GM18511 (cell line): ENCODE measurements at regions not wholly inside any gene's neighbourhood (a gene's known extent, or its start where the extent isn't known, plus 50 kb on each side); places are given as distances from the start of the nearest gene placed in this dataset.

ENCODE experiments used
- ATAC-seq: cut with Tn5 transposase; IDR thresholded peaks from one replicate; pipeline ENCODE4 v1.9.1; 2021; ENCODE audit warnings: mild to moderate bottlenecking, moderate library complexity; ENCODE audit not compliant: unreplicated experiment

GRCh38 chr14:99065551-99065950 lies 206.4 kb downstream of the BCL11B start:
- no peak for ATAC-seq

DNA sequence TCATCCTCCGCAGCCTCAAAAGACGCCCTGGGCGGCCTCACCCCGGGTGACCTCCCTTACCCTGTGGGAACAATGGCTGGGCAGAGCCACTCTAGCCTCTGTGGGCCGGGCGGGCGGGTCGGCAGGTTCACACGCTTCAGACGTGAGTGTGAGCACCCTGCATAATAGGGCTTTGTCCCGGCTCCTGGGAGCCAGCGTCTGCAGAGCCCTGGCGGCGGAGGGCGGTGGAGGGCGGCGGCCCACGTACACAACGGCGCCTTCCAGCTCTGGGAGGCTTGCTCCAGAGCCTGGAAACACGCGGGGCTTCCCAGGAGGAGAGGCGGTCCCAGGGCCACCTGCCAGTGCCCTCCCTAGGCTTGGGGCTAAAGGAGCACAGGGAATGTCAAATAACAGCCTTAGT lies 205.6 kb downstream of the BCL11B start:
- no peak for ATAC-seq

GRCh38 chr14:99067141-99067920 lies 204.7 kb downstream of the BCL11B start:
- no peak for ATAC-seq

DNA sequence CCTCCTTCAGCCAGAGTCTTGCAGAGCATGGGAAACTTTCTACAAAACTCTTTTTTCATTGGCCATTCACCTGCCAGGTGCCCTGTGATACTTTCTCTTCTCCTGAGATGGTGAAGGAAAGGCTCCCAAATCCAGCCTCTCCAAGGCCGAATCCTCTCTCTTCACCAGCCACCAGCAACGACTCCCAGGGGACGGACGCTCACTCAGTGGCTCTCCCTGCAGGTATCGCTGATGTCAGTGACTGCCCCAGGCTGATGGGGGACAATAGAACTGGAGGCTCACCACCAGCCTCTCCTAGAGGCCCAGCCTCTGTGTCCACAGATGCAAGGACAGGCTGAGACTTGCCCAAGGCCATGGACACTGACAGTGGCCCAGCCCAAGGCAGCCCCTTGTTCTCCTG lies 204.1 kb downstream of the BCL11B start:
- ATAC-seq, result no peak

DNA sequence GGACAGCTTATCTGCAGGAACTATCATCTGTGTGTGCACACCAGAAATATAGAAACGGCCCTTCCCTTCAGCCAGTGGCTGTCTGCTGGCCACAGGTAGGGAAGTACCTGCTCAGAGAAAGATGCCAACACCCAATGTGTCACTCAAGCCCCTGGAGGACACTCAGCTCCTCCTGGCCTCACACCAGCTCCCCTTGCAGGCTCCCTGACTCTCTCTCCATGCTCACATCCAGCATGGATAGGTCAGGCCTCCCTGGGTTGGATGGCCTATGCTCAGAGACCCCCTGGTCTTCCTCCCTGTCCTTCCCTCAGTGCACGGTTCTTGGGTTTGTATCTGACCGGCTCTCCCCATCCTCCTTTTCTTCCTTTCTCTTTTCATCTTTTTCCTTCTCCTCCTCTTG lies 202.1 kb downstream of the BCL11B start:
- ATAC-seq, result no peak

DNA sequence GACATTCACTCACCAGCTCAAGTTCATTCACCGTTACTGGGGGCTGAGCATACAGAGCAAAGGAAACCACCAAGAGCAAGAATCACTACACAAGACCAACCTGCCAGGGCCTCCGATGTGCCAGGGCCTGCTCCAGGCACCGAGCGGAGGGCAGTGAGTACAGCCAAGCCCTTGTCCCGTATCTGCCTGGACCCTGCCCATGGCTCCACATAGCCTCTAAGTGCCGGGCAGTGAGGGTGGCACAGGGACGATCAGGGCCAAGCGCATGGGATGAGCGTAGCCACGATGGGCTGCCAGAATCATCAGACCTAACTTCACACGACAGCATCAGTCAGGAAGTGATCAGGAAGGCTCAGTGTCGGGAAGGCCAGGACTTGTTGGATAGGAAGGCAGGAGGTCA lies 199.6 kb downstream of the BCL11B start:
- no peak for ATAC-seq

- no peak for ATAC-seq
Measured at GRCh38 chr14:99072956-99073355, 199.0 kb downstream of the BCL11B start.

DNA sequence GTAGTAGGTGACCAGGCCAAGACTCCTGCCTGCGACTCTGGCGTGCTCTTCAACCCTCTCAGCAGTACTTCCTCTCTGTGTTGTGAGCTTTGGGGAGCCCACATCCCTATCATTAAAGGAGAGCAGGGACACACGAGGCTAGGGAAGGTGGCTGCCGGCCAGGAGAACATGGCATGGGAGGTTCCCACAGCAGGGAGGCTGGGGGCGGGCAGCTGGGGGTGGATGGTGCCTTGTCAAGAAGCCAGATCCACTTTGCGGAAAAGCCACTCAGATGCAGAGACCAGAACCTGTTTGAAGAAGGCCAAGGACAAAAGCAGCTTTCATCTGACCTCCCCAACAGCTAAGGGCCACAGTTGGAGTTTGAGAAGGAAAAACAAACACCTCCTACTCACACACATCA lies 198.6 kb downstream of the BCL11B start:
- no peak for ATAC-seq

- no peak for ATAC-seq
Measured at GRCh38 chr14:99075061-99075460, 196.9 kb downstream of the BCL11B start.

DNA sequence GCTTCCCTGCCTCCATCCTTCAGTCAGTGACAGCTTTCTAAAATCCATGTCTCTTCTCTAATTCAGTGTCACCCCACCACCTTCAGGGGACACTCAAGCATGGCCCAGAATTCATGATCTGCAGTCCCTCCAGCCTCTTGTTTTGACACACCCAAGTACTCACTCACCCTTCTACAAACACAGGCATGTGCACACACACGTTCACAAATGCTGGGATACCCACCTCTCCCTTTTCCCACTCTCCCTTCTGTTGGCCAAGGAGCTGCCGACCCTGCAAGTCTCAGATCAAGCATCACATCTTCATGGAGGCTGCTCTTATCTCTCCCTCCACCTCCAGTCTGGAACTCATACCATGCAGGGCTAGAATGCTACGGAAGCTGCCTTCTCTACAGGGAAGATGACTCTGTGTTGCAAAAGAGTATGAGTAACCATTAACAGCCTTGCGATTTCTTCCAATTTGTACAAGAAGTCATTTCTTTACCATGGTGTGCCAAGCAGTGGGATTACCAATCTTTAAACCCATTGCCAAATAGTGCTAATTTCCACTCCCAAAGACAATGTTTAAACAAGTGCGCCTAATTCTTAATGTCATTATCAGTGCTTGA lies 196.1 kb downstream of the BCL11B start:
- ATAC-seq, result no peak

GRCh38 chr14:99077076-99077843 lies 194.7 kb downstream of the BCL11B start:
- no peak for ATAC-seq

DNA sequence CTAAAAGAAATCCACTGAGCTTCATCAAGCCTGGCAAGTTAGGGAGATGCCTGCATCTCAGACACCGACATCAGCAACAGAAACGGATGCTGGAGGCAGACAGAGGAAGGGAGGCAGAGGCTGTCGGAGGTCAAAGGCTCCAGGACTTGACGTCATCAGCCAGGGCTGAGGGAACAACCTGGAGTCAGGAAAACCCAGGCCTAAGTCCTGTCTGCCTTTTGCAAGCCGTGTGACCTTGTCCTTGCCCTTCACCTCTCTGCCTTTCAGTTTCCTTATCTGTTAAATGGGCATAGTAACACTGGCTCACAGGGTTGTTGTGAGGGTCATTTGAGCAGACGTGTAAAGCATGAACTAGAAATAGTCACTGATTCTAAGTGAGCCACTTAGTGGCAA lies 194.2 kb downstream of the BCL11B start:
- no peak for ATAC-seq

GRCh38 chr14:99078426-99078825 lies 193.6 kb downstream of the BCL11B start:
- no peak for ATAC-seq

DNA sequence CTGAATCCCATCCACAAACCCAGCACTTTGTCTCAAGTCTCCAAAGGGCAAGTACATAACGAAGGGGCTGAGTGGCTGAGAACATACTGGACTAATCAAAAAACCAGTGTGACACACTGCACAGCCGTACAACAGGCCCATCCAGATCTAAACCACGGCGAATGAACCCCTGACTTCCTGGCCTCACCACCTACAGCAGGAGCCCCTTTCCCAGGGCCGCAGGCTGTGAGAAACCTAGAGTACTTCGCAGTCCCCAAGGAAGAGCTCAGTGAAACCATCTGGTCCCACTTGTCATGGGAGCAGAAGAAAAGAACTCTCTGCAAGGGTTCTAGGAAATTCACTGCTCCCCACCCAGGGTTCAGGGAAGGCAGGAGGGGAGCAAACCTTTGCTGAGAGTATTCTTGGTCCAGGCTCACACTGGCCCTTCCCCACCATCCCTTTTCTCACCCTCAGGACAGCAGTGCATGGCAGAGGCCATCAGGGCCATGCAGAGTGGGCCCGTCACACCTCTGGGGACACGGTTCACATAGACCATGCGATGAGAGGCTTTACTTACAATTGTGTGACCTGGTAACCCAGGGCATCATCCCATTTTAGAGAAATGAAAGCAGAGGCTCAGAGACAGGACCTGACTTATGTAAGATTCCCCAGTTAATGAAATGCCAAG lies 192.8 kb downstream of the BCL11B start:
- ATAC-seq, result no peak

- no peak for ATAC-seq
Measured at GRCh38 chr14:99080306-99080705, 191.7 kb downstream of the BCL11B start.

- no peak for ATAC-seq
Measured at GRCh38 chr14:99081156-99081765, 190.7 kb downstream of the BCL11B start.

DNA sequence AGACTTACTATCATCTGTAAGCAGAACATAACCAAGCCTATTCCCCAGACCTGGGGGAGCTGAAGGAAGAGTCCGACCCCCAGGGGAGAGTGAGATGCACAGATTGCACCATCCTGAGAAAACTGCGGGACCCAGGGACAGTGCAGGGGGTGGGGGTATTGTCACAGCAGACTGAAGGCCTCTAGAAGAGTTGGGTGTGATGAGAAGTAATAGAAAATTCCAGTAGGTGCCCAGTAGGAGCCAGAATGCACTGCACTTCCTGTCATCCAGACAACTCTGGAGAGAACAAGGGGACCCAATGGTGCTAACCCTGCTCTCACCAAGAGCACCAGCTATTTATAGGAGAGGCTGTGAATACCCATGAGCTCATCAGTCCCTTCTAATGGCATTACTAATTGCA lies 190.1 kb downstream of the BCL11B start:
- no peak for ATAC-seq

- ATAC-seq, result no peak
Measured at GRCh38 chr14:99093532-99094517, 178.2 kb downstream of the BCL11B start.

DNA sequence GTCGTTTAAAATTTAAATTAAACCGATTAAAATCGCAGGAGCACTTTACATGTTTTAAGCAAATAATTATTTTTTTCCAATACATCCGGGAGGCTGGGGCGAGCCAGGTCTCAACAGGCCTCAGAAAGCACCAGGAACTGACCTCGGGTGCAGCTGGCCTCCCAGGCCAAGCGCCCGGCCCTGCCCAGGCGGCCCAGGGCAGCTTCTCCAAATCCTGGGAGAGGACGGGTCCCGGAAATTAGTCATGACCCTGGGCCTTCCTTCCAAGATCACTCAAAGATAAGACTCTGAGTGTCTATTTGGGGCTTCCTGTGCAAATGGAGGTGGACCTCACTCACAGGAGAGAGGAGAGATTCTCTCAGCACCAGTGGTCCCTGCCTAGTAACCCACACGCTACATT lies 177.1 kb downstream of the BCL11B start:
- no peak for ATAC-seq

- no peak for ATAC-seq
Measured at GRCh38 chr14:99095369-99095768, 176.6 kb downstream of the BCL11B start.
